HUES64 (cell line): ENCODE measurements at regions not wholly inside any gene's neighbourhood (a gene's known extent, or its start where the extent isn't known, plus 50 kb on each side); places are given as distances from the start of the nearest gene placed in this dataset.

Experiments
- H3K27ac ChIP-seq: 2 replicates; pipeline ENCODE4 v1.7.0; 2013; ENCODE audit warnings: low read depth, low read length, inconsistent platforms
- H3K27me3 ChIP-seq: 2 replicates; pipeline ENCODE4 v1.6.1; 2013; ENCODE audit warnings: mild to moderate bottlenecking, low read length; ENCODE audit not compliant: insufficient read depth
- H3K36me3 ChIP-seq: 2 replicates; pipeline ENCODE4 v1.6.1; 2013; ENCODE audit warnings: mild to moderate bottlenecking, low read length; ENCODE audit not compliant: insufficient read depth
- H3K4me1 ChIP-seq: 2 replicates; pipeline ENCODE4 v1.6.1; 2013; ENCODE audit warnings: mild to moderate bottlenecking, low read length, moderate library complexity; ENCODE audit not compliant: insufficient read depth
- H3K4me3 ChIP-seq: 2 replicates; pipeline ENCODE4 v1.5.1; 2013; ENCODE audit warnings: mild to moderate bottlenecking, low read length, moderate library complexity
- H3K9ac ChIP-seq: 2 replicates; pipeline ENCODE4 v1.6.1; 2013; ENCODE audit warnings: mild to moderate bottlenecking, low read depth, low read length
- H3K9me3 ChIP-seq: 2 replicates; pipeline ENCODE4 v1.6.1; 2013; ENCODE audit warnings: low read depth, low read length; ENCODE audit not compliant: insufficient read depth
- WGBS: fragments of 150-250, 120-280 bp; methylation state at CpG from one replicate; pipeline ENCODE4 v1.1.7; 2013; ENCODE audit warnings: missing lambda C conversion rate; 5-methylcytosine and 5-hydroxymethylcytosine counted together

DNA sequence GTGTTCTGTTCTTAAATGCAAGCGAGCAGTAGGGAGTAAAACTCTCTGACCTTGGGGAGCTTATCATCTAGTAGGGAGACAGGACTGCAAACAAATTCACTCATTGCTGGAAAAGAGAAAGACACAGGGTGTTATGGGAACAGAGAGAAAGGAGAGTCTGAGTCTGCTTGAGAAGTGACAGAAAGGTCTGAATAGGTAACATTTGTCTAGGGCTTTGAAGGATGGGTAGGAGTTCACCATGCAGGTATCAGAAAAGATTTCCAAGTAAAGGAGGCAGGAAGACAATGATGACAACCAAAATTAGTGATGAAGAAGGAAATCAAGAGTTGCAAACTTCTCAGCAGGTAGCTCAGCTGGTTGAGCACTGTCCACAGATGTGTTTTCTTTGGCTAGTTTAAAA is 93.6 kb upstream of the GPR139 start:
- Histone ChIP-seq H3K27ac (no peak overlapping the region), H3K27me3 (no peaks in the 10 kb centered on the region), H3K9ac (no peak overlapping the region), H3K9me3 (no peaks in the 10 kb centered on the region), H3K36me3 (no peaks in the 10 kb centered on the region), H3K4me3 (no peak overlapping the region), H3K4me1 (peaks cover 4% of the 10 kb centered on the region; the same call in 1 of the 2 replicates)
- WGBS: 83% methylated on average over 1 of the region's 1 CpG

DNA sequence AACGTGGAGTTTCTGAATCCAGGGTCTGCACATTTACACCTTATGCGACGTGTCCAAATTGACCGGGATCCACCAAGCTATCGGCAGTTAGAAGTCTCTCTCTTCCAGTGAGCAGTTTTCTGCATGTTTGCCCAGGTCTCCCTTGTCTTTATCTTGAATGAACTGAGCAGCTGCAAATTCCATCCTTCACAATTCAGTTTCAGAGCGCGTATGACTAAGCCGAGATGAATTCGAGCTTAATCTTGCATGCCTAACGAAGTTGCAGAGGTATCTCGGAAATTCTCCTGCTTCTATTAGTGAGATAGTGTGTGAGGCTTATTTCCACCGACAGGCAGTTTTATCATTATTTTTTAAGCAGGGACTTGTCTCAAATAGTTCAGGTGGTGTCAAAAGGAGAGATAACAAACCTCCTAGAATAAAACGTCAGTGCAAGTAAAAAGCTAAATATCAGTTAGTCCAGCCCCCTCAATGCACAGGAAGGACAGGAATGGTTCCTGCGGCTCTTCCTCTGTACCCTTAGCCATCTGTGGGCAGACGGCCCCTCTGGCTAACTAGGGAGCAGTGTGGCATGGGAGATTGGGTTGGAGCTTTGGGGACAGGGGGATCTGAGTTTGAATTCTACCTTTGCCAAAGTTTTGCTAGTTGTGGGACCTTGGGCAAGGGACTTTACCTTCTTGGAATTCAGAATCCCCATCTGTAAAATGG is 93.0 kb upstream of the GPR139 start:
- H3K36me3 ChIP-seq: no peaks in the 10 kb centered on the region
- peaks cover 4% of the 10 kb centered on the region; the same call in 1 of the 2 replicates for H3K4me1 ChIP-seq
- no peak overlapping the region for H3K9ac ChIP-seq
- H3K4me3 ChIP-seq: no peak overlapping the region
- no peaks in the 10 kb centered on the region for H3K9me3 ChIP-seq
- no peak overlapping the region; the same call in 1 of the 2 replicates for H3K27ac ChIP-seq
- 81% methylated on average over 15 of the region's 15 CpGs for WGBS
- no peaks in the 10 kb centered on the region for H3K27me3 ChIP-seq

DNA sequence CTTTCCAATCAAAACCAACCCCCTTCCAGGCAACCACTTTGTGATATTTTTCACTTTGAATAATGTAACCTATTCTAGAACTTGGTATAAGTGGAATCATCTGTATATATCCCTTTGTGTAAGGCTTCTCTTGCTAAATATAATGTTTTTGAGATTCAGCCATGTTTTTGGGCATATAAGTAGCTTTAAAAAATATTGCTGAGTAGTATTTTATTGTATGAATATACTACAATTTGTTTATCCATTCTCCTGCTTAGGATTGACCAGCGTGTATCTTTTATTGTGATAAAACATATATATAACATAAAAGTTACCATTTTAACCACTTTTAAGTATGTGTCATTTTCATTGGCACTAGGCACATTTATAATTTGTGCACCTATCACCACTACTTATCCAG is 79.8 kb upstream of the GPR139 start:
- no peaks in the 10 kb centered on the region for H3K27me3 ChIP-seq
- H3K4me1 ChIP-seq: no peaks in the 10 kb centered on the region
- H3K9me3 ChIP-seq: no peaks in the 10 kb centered on the region
- H3K36me3 ChIP-seq: no peaks in the 10 kb centered on the region
- H3K4me3 ChIP-seq: no peak overlapping the region
- no peak overlapping the region for H3K27ac ChIP-seq
- no peak overlapping the region for H3K9ac ChIP-seq
- no CpG with 5 or more reads among the region's 1 CpG for WGBS

DNA sequence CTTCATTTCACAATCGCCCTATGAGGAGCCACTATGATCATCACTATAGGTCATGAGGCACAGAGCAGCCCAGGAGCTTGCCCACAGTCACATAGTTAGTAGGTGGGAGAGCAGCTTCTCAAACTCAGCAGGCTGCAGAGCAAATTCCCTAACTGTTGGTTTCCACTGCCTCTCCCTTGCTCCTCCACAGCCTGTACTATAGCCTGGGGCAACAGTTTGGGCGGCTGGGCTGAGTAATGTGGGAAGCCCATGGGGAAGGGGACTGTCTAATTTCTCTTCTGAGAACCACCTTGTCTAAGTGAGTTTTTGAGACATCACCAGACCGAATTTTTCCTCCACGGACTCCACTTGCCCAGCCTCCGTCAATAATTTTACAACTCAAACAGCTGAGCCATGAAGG is 73.4 kb upstream of the GPR139 start:
- Histone ChIP-seq H3K27me3 (no peaks in the 10 kb centered on the region), H3K9ac (no peak overlapping the region), H3K9me3 (no peaks in the 10 kb centered on the region), H3K27ac (no peak overlapping the region), H3K4me1 (no peaks in the 10 kb centered on the region), H3K4me3 (no peak overlapping the region), H3K36me3 (no peaks in the 10 kb centered on the region)
- 86% methylated on average over 5 of the region's 5 CpGs for WGBS

DNA sequence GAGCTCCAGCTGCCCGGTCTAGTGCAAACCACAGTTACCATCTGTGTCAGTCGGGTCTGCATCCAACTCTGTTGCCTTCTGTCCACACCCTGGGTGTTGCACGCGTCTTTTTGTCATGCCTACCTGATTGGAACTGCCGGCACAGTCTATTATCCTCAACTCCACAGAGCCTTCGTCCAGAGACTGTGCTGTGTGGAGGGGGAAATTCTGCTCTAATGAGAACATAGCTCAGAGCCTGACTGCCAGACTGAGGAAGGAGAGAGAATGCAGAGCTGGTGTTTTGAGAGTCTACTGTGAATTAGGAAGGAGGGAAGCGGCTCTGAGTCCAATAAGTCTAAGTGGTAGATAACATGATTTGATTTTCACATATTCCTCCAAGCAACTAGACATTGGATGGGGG is 68.3 kb upstream of the GPR139 start:
- Histone ChIP-seq H3K36me3 (no peaks in the 10 kb centered on the region), H3K4me3 (no peak overlapping the region), H3K9ac (no peak overlapping the region), H3K27me3 (no peaks in the 10 kb centered on the region), H3K4me1 (peaks cover 4% of the 10 kb centered on the region; the same call in 1 of the 2 replicates), H3K27ac (no peak overlapping the region), H3K9me3 (no peaks in the 10 kb centered on the region)
- WGBS: 93% methylated on average over 5 of the region's 7 CpGs

DNA sequence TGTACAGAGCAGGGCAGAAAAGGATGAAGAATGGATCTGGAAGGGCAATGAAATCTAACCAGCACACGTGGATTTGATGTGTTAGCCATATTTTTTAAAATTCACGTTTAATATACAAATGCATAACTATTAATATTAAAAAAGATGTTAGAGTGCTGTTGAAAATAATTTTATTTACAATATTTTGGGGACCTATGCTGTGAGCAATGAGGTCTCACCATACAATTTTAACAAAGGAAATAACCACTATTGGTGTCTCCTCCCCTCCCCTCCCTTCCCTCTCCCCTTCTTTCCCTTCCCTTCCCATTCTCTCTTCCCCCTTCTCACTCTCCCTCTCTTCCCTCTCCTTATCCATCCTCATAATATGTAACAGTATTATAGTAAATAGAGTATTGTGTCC is 64.2 kb upstream of the GPR139 start:
- H3K4me1 ChIP-seq: peaks cover 4% of the 10 kb centered on the region; the same call in 1 of the 2 replicates
- no peaks in the 10 kb centered on the region for H3K9me3 ChIP-seq
- H3K27ac ChIP-seq: no peak overlapping the region
- WGBS: no CpG with 5 or more reads among the region's 2 CpGs
- H3K4me3 ChIP-seq: no peak overlapping the region
- H3K9ac ChIP-seq: no peak overlapping the region
- no peaks in the 10 kb centered on the region for H3K36me3 ChIP-seq
- H3K27me3 ChIP-seq: no peaks in the 10 kb centered on the region

DNA sequence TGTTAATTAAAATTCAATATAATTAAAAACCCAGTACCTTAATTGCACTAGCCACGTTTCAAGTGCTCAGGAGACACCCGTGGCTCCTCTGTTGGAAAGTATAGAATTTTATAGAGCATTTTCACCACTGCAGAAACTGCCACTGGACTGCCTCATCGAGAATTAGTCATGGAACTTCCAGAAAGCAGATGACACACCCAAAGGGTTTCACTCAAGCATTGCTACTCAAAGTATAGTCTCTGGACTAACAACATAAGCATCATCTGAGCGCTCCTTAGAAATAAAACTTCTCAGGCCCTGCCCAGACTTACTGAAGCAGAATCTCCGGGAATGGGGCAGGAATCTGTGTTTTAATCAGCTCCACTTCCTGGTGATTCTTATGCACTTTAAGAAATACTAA is 63.5 kb upstream of the GPR139 start:
- peaks cover 4% of the 10 kb centered on the region; the same call in 1 of the 2 replicates for H3K4me1 ChIP-seq
- H3K27ac ChIP-seq: no peak overlapping the region
- 92% methylated on average over 5 of the region's 5 CpGs for WGBS

DNA sequence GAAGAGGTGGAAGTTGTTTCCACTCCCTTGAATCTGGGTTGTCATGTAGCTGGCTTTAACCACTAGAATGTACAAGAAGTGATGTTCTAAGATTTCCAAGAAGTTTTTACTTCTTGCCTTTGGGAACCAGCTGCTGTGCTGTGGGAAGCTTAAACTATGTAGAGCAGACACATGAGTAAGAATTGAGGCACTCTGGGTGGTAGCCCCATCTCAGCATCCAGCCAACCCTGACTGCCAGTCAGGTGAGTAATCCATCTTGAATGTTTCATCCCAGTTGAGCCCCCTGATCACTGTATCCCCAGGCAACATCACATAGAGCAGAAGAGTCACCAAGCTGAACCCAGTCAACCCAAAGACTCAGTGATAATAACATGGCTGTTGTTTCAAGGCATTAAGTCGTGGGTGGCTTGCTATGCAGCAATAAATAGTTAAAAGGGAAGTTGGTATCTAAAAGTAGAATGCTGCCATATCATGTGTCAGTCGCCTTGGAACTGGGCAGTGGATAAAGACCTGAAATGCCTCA is 62.8 kb upstream of the GPR139 start:
- WGBS: 88% methylated on average over 2 of the region's 2 CpGs

More for the DNA sequence above, 63.5 kb upstream of the GPR139 start:
- Histone ChIP-seq H3K4me3 (no peak overlapping the region), H3K27me3 (no peaks in the 10 kb centered on the region), H3K36me3 (no peaks in the 10 kb centered on the region), H3K9ac (no peak overlapping the region), H3K9me3 (no peaks in the 10 kb centered on the region)

DNA sequence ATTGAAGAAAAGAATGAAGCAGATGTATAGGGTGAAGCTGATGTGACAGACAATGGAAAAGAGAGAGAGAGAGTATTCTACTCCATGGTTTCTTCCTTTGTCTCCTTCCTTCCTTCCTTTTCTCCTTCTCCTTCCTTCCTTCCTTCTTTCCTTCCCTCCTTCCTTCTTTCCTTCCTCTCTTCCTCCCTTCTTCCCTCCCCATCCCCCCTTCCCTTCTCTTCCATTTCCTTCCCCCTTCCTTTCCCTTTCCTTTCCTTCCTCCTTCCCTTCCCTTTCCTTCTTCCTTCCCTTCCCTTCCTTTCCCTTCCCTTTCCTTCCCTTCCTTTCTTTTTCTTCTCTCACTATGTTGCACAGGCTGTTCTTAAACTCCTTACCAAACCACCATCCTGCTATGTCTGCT is 55.7 kb upstream of the GPR139 start:
- Histone ChIP-seq H3K36me3 (no peaks in the 10 kb centered on the region), H3K9me3 (no peaks in the 10 kb centered on the region), H3K4me1 (no peaks in the 10 kb centered on the region), H3K4me3 (no peak overlapping the region), H3K27me3 (no peaks in the 10 kb centered on the region), H3K27ac (no peak overlapping the region), H3K9ac (no peak overlapping the region)

More for the DNA sequence above, 62.8 kb upstream of the GPR139 start:
- Histone ChIP-seq H3K36me3 (no peaks in the 10 kb centered on the region), H3K9ac (no peak overlapping the region), H3K9me3 (no peaks in the 10 kb centered on the region), H3K4me3 (no peak overlapping the region), H3K4me1 (peaks cover 4% of the 10 kb centered on the region; the same call in 1 of the 2 replicates), H3K27me3 (no peaks in the 10 kb centered on the region), H3K27ac (no peak overlapping the region)
